HG03039 (cell line): ENCODE measurements at regions not wholly inside any gene's neighbourhood (a gene's known extent, or its start where the extent isn't known, plus 50 kb on each side); places are given as distances from the start of the nearest gene placed in this dataset.

Experiments used
- ATAC-seq: cut with Tn5 transposase; IDR thresholded peaks from one replicate; pipeline ENCODE4 v1.9.1; 2021; ENCODE audit warnings: mild to moderate bottlenecking, moderate library complexity; ENCODE audit not compliant: unreplicated experiment

GRCh38 chr18:38886861-38887670, 1321.5 kb upstream of the CELF4 start:
- ATAC-seq: no peak

GRCh38 chr18:38886235-38886634, 1320.6 kb upstream of the CELF4 start:
- ATAC-seq: no peak

- ATAC-seq: no peak
Measured at GRCh38 chr18:38884050-38884449, 1318.5 kb upstream of the CELF4 start.

GRCh38 chr18:38883111-38883510, 1317.5 kb upstream of the CELF4 start:
- no peak for ATAC-seq

- ATAC-seq: no peak
Measured at GRCh38 chr18:38879871-38880270, 1314.3 kb upstream of the CELF4 start.

- no peak for ATAC-seq
Measured at GRCh38 chr18:38872342-38872741, 1306.7 kb upstream of the CELF4 start.

GRCh38 chr18:38868757-38869156, 1303.2 kb upstream of the CELF4 start:
- no peak for ATAC-seq

GRCh38 chr18:38867680-38868079, 1302.1 kb upstream of the CELF4 start:
- ATAC-seq: no peak

GRCh38 chr18:38851526-38851925, 1285.9 kb upstream of the CELF4 start:
- no peak for ATAC-seq

GRCh38 chr18:38847326-38847725, 1281.7 kb upstream of the CELF4 start:
- no peak for ATAC-seq

GRCh38 chr18:38843291-38843690, 1277.7 kb upstream of the CELF4 start:
- no peak for ATAC-seq

GRCh38 chr18:38826247-38826646, 1260.6 kb upstream of the CELF4 start:
- ATAC-seq: no peak

GRCh38 chr18:38811209-38811608, 1245.6 kb upstream of the CELF4 start:
- no peak for ATAC-seq

- no peak for ATAC-seq
Measured at GRCh38 chr18:38810789-38811188, 1245.2 kb upstream of the CELF4 start.

- ATAC-seq: no peak
Measured at GRCh38 chr18:38807915-38808314, 1242.3 kb upstream of the CELF4 start.

GRCh38 chr18:38805256-38805655, 1239.7 kb upstream of the CELF4 start:
- ATAC-seq: no peak

GRCh38 chr18:38801640-38802039, 1236.0 kb upstream of the CELF4 start:
- ATAC-seq: no peak

GRCh38 chr18:38796762-38797161, 1231.2 kb upstream of the CELF4 start:
- ATAC-seq: no peak

- ATAC-seq: no peak
Measured at GRCh38 chr18:38792731-38793130, 1227.1 kb upstream of the CELF4 start.

GRCh38 chr18:38790786-38791185, 1225.2 kb upstream of the CELF4 start:
- no peak for ATAC-seq

GRCh38 chr18:38790303-38790702, 1224.7 kb upstream of the CELF4 start:
- ATAC-seq: no peak

GRCh38 chr18:38789141-38789540, 1223.5 kb upstream of the CELF4 start:
- no peak for ATAC-seq

- ATAC-seq: no peak
Measured at GRCh38 chr18:38786906-38787305, 1221.3 kb upstream of the CELF4 start.
